Neural cell (in vitro differentiated cells): ENCODE measurements at regions not wholly inside any gene's neighbourhood (a gene's known extent, or its start where the extent isn't known, plus 50 kb on each side); places are given as distances from the start of the nearest gene placed in this dataset.

Source experiments
- H2AFZ ChIP-seq: fragments of 200-600, 300-800 bp; sonication (generic), shearing (Covaris generic); 2 replicates; pipeline ENCODE4 v1.6.0; 2014; ENCODE audit warnings: low read depth, mild to moderate bottlenecking, antibody characterized with exemption, low read length, moderate library complexity
- H3F3A ChIP-seq: fragments of 200-600 bp; shearing (Covaris generic); 2 replicates; pipeline ENCODE4 v1.6.1; 2016; ENCODE audit warnings: mild to moderate bottlenecking, moderate library complexity, mixed read lengths, antibody characterized with exemption, low read length; ENCODE audit not compliant: insufficient read depth, poor library complexity, severe bottlenecking
- H3K27ac ChIP-seq: fragments of 200-600, 300-800 bp; sonication (generic), shearing (Covaris generic); 2 replicates; pipeline ENCODE4 v1.5.1; 2014; ENCODE audit warnings: mild to moderate bottlenecking, low read length, moderate library complexity
- H3K27me3 ChIP-seq: fragments of 300-800, 200-600 bp; sonication (generic), shearing (Covaris generic); 2 replicates; pipeline ENCODE4 v1.6.0; 2014; ENCODE audit warnings: mild to moderate bottlenecking, low read depth, low read length, moderate library complexity; ENCODE audit not compliant: insufficient read depth
- H3K36me3 ChIP-seq: fragments of 300-800, 200-600 bp; sonication (generic), shearing (Covaris generic); 2 replicates; pipeline ENCODE4 v1.5.1; 2014; ENCODE audit warnings: mild to moderate bottlenecking, antibody characterized with exemption, low read length, moderate library complexity; ENCODE audit not compliant: insufficient read depth
- H3K4me2 ChIP-seq: fragments of 300-800, 200-600 bp; sonication (generic), shearing (Covaris generic); 2 replicates; pipeline ENCODE4 v1.6.0; 2014; ENCODE audit warnings: mild to moderate bottlenecking, low read length
- H3K4me3 ChIP-seq: fragments of 300-800, 200-600 bp; sonication (generic), shearing (Covaris generic); 2 replicates; pipeline ENCODE4 v1.5.1; 2014; ENCODE audit warnings: mild to moderate bottlenecking, low read length, moderate library complexity
- H3K79me2 ChIP-seq: fragments of 200-600 bp; shearing (Covaris generic); replicated peaks from 2 replicates; pipeline ENCODE4 v1.6.0; 2014; ENCODE audit warnings: mild to moderate bottlenecking, low read length, moderate library complexity; ENCODE audit not compliant: insufficient read depth
- H3K9ac ChIP-seq: fragments of 300-800, 200-600 bp; sonication (generic), shearing (Covaris generic); 2 replicates; pipeline ENCODE4 v1.6.1; 2016; ENCODE audit warnings: mild to moderate bottlenecking, low read length, mixed read lengths
- H3K9me2 ChIP-seq: fragments of 200-600 bp; shearing (Covaris generic); 2 replicates; pipeline ENCODE4 v1.6.1; 2016; ENCODE audit warnings: mild to moderate bottlenecking, low read length, mixed read lengths; ENCODE audit not compliant: insufficient read depth
- H3K9me3 ChIP-seq: fragments of 200-600, 300-800 bp; sonication (generic), shearing (Covaris generic); 2 replicates; pipeline ENCODE4 v1.6.1; 2016; ENCODE audit warnings: mild to moderate bottlenecking, mixed run types, low read length, moderate library complexity, mixed read lengths
- H4K20me1 ChIP-seq: fragments of 200-600 bp; shearing (Covaris generic); 2 replicates; pipeline ENCODE4 v1.6.1; 2016; ENCODE audit warnings: mild to moderate bottlenecking, mixed run types; ENCODE audit not compliant: insufficient read depth
- EP300 ChIP-seq: fragments of 450-650 bp; conservative IDR thresholded peaks from 2 replicates; pipeline ENCODE4 v1.6.1; 2014; ENCODE audit warnings: antibody characterized with exemption, mild to moderate bottlenecking, moderate library complexity; ENCODE audit not compliant: poor library complexity, severe bottlenecking
- EZH2 ChIP-seq: fragments of 200-600, 300-800 bp; shearing (Covaris generic), sonication (generic); IDR thresholded peaks from 2 replicates; pipeline ENCODE4 v1.6.1; 2014; ENCODE audit warnings: antibody characterized with exemption, low read length, borderline replicate concordance, mild to moderate bottlenecking; ENCODE audit not compliant: insufficient read depth, poor library complexity, severe bottlenecking
- MXI1 ChIP-seq: fragments of 450-650 bp; conservative IDR thresholded peaks from 2 replicates; pipeline ENCODE4 v1.6.1; 2014; ENCODE audit warnings: antibody characterized with exemption, mild to moderate bottlenecking; ENCODE audit not compliant: poor library complexity, severe bottlenecking
- POLR2AphosphoS5 ChIP-seq: IDR thresholded peaks from 2 replicates; pipeline ENCODE4 v1.6.1; 2012
- RAD21 ChIP-seq: fragments of 450-650 bp; conservative IDR thresholded peaks from 2 replicates; pipeline ENCODE4 v1.6.1; 2014; ENCODE audit warnings: antibody characterized with exemption, mild to moderate bottlenecking, moderate library complexity
- SMC3 ChIP-seq: fragments of 450-650 bp; conservative IDR thresholded peaks from 2 replicates; pipeline ENCODE4 v1.6.1; 2014; ENCODE audit warnings: antibody characterized with exemption, mild to moderate bottlenecking, moderate library complexity; ENCODE audit not compliant: poor library complexity
- TAF1 ChIP-seq: IDR thresholded peaks from 2 replicates; pipeline ENCODE4 v1.6.1; 2012; ENCODE audit warnings: low read depth
- TF ChIP-seq, protein P1 (sequence below): IDR thresholded peaks from 2 replicates; pipeline ENCODE4 v1.6.1; 2012; ENCODE audit warnings: borderline replicate concordance
- TF ChIP-seq, protein P2 (sequence below): fragments of 450-650 bp; IDR thresholded peaks from 2 replicates; pipeline ENCODE4 v1.5.1; 2014; ENCODE audit warnings: antibody characterized with exemption, mild to moderate bottlenecking, moderate library complexity; ENCODE audit not compliant: poor library complexity, severe bottlenecking

DNA sequence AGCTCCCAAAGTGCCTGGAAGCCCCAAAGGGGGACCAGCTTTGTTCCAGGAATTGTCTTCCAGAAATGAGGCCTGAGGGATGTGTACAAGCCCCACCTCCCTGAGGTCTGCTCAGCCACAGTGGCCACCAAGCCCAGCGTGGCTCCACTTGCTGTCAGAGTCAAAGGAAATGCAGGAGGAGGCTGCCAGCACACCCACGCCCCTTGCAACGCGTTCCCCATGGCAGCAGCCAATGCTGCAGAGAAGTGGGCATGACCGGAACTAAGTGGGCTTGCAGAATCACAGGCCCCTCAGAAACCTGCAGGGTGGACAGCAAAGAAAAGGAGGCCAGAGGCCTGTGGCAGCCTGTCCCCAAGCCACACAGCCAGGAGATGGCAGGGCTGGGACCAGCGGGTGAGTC lies 320.8 kb downstream of the FOXL1 start:
- Histone ChIP-seq H3K27me3 (no peaks in the 10 kb centered on the region), H3K9me3 (no peaks in the 10 kb centered on the region), H2AFZ (no peak overlapping the region), H3K4me2 (no peak overlapping the region), H4K20me1 (no peaks in the 10 kb centered on the region), H3K36me3 (no peaks in the 10 kb centered on the region), H3K4me3 (no peak overlapping the region), H3K9ac (no peak overlapping the region), H3F3A (no peaks in the 10 kb centered on the region), H3K9me2 (no peaks in the 10 kb centered on the region), H3K79me2 (no peaks in the 10 kb centered on the region), H3K27ac (no peak overlapping the region)
- TF ChIP-seq, protein P1, sequence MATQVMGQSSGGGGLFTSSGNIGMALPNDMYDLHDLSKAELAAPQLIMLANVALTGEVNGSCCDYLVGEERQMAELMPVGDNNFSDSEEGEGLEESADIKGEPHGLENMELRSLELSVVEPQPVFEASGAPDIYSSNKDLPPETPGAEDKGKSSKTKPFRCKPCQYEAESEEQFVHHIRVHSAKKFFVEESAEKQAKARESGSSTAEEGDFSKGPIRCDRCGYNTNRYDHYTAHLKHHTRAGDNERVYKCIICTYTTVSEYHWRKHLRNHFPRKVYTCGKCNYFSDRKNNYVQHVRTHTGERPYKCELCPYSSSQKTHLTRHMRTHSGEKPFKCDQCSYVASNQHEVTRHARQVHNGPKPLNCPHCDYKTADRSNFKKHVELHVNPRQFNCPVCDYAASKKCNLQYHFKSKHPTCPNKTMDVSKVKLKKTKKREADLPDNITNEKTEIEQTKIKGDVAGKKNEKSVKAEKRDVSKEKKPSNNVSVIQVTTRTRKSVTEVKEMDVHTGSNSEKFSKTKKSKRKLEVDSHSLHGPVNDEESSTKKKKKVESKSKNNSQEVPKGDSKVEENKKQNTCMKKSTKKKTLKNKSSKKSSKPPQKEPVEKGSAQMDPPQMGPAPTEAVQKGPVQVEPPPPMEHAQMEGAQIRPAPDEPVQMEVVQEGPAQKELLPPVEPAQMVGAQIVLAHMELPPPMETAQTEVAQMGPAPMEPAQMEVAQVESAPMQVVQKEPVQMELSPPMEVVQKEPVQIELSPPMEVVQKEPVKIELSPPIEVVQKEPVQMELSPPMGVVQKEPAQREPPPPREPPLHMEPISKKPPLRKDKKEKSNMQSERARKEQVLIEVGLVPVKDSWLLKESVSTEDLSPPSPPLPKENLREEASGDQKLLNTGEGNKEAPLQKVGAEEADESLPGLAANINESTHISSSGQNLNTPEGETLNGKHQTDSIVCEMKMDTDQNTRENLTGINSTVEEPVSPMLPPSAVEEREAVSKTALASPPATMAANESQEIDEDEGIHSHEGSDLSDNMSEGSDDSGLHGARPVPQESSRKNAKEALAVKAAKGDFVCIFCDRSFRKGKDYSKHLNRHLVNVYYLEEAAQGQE = no peak
- TF ChIP-seq MXI1 (no peak), TAF1 (no peak)

DNA sequence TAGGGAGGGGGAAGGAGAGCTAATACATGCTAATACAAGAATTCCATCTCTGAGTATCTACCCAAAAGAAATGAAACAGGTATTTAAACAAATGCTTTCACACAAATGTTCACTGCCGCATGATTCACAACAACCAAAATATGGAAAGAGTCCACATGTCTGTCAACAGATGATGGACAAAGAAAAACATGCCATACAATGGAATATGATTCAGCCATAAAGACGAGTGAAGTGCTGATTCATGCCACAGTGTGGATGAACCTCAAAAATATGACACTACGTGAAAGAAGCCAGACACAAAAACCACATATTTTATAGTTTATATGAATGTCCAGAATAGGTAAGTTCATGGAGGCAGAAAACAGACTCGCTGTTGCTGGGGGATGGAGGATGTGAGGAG lies 321.4 kb downstream of the FOXL1 start:
- Histone ChIP-seq H3K9ac (no peak overlapping the region), H3F3A (no peaks in the 10 kb centered on the region), H3K79me2 (no peaks in the 10 kb centered on the region), H3K9me2 (no peaks in the 10 kb centered on the region), H3K27ac (no peak overlapping the region), H3K4me2 (no peak overlapping the region), H4K20me1 (no peaks in the 10 kb centered on the region), H2AFZ (no peak overlapping the region), H3K36me3 (no peaks in the 10 kb centered on the region), H3K4me3 (no peak overlapping the region), H3K27me3 (no peaks in the 10 kb centered on the region), H3K9me3 (no peaks in the 10 kb centered on the region)
- TF ChIP-seq POLR2AphosphoS5 = no peak
- no peak for TF ChIP-seq SMC3
- TF ChIP-seq EP300 = no peak
- TF ChIP-seq, protein P2, sequence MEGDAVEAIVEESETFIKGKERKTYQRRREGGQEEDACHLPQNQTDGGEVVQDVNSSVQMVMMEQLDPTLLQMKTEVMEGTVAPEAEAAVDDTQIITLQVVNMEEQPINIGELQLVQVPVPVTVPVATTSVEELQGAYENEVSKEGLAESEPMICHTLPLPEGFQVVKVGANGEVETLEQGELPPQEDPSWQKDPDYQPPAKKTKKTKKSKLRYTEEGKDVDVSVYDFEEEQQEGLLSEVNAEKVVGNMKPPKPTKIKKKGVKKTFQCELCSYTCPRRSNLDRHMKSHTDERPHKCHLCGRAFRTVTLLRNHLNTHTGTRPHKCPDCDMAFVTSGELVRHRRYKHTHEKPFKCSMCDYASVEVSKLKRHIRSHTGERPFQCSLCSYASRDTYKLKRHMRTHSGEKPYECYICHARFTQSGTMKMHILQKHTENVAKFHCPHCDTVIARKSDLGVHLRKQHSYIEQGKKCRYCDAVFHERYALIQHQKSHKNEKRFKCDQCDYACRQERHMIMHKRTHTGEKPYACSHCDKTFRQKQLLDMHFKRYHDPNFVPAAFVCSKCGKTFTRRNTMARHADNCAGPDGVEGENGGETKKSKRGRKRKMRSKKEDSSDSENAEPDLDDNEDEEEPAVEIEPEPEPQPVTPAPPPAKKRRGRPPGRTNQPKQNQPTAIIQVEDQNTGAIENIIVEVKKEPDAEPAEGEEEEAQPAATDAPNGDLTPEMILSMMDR = no peak
- no peak for TF ChIP-seq TAF1
- no peak for TF ChIP-seq MXI1
- TF ChIP-seq, protein P1 = no peak
- TF ChIP-seq EZH2 = no peak
- no peak for TF ChIP-seq RAD21
